ENCODE measurements at regions not wholly inside any gene's neighbourhood (a gene's known extent, or its start where the extent isn't known, plus 50 kb on each side); places are given as distances from the start of the nearest gene placed in this dataset.
A peak's percentile ranks its signal among the peaks of the same experiment; 100 is the strongest.

DNA sequence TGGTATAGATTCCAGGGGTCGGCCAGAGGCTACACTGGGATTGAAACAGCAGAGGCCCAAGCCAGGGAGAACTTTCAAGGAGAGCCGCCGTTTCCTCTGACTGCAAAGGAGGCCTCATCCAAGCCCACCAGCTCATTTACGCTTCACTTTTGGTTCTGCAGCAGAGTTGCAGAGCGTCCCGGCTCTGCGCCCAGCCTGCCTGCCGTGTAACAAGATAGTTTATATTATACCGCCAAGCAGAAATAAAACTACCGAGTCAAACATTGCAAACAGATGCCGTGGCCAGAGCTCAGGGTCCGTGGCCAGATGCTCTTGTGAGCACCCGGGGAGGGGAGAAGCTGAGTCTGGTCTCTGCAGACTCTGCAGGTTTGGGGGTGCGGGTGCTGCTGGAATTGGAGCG lies 60.7 kb upstream of the TBX3 start:
- DNase-seq: no peak

DNA sequence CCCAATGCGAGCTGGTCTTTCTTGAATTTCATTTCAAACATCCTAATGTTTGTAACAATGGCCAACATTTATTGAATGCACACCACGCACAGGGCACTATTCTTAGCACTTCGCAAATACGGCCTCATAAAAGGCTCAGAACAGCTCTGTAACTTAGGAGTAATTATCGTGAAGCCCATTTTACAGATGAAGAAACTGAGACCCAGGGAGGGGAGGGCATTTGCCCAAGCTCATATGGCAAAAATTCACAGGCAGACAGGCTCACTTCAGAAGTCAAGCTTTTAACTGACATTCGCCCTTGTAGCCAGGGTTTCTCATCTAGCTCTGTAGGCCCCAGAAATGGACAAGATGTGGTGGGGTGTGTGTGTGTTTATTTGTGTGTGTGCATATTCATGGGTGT lies 60.3 kb upstream of the TBX3 start:
- no peak for DNase-seq

DNA sequence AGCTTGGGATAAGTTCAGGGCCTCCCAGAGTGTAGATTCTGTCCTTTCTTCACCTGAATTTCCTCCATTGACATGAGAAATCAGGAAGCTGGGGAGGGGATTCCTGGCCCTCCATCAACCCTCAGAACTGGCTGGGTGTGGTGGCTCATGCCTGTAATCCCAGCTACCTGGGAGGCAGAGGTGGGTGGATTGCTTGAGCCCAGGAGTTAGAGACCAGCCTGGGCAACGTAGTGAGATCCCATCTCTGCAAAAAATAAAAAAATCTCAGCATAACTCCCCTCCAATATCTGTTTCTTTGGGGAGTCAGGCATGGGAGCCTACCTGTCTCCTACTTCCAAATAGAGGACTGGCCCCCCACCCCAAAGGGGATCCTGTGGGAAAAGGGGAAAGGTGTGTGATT lies 59.8 kb upstream of the TBX3 start:
- DNase-seq: no peak

DNA sequence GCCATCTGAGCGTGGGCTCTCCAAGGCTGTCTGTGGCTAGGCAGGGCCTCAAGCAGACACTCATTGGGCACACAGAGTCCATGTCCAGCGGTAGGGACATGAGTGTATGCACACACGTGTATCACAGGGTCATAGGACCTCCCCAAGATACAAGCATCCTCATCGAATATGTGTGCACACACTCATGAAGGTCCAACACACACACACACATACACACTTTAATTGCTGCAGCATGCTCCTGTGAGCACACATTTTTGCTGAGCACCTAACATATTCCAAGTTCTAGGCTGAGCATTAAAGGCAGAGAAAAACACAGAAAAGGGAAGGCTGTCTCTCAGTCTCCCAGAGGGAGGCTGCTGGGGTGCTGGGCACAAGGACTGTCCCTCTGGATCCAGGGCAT lies 59.3 kb upstream of the TBX3 start:
- no peak for DNase-seq

DNA sequence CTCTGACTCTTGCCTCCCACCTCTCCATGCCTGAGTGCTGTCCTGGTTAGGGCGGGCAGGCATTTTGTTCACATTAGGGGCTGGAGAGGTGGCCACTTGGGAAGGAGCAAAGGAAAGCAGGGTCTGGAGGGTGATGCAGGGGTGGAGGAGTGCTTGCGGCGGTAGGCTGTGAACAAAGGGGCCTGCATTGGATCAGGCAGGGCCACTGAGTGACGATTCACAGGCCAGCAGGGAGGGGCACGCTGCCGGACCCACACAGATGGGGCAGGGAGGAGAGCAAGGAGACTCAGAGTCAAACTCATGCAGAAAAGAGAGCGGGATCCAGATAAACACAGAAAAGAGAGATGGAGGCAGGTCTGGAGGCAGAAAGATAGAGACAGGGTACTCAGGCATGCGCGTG lies 58.4 kb upstream of the TBX3 start:
- DNase-seq: peak; percentile 86

DNA sequence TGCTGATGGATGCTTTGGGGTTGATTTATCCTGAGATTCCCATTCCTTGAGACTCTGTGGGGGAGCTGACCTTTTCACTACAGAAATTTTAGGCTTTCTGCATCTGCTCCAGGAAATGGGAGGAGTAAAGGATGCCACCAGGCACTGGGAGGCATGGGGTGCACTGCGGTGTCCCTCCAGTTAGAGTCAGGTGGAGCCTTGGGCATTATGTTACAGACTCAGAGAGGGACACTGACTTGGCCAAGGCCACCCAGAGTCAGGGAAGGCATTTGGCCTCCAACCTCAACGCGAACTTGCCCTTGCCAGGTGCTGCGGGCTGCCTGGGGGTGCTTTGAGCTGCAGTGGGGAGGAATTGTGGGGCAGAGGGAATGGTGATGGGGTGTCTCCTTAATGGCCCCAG lies 58.0 kb upstream of the TBX3 start:
- no peak for DNase-seq

DNA sequence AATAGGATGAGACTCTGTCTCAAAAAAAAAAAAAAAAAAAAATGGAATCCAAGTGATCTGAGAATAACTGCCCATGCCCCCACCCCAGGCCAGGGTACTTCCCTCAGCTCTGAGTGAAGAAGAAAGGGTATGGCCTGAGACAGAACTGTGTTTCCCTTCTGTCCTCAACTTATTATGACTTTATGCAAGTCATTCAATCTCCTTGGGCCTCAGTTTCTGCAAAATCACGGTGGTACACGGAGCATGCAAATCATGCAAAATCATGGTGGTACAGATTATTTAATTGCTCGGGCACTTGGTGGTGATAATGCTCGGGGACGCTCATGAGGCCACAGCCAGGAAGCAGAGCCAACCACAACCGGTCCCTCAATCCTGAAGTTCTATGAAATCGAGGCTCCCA lies 56.5 kb upstream of the TBX3 start:
- no peak for DNase-seq

DNA sequence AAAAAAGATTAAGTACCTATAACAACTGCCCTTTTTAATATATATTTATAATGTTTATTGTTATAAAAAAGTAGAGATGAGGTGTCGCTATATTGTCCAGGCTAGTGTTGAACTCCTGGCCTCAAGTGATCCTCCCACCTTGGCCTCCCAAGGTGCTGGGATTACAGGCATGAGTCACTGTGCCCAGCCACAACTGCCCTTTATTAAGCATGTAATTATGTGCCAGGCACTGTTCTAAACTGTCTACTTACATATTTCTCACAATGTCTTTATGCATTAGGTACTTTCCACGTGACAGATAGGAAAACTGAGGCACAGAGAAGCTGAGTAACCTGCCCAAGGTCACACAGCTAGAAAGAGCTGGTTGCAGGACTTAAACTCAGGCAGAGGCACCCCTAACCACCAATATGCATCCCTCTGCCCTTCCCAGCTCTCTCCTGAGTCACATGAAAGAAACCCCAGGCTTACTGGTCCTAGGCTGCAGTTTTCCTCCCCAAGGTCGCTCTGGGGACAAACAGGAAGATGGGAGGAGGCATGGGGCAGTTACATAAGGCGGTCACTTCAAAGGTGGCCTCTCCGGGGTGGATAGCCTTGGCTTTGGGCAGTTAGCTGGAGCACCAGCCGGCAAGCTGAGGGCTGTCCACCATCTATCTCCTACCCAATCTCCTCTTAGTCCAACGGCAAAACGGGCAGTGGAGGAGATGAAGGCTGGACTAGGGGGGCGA lies 54.6 kb upstream of the TBX3 start:
- no peak for DNase-seq

DNA sequence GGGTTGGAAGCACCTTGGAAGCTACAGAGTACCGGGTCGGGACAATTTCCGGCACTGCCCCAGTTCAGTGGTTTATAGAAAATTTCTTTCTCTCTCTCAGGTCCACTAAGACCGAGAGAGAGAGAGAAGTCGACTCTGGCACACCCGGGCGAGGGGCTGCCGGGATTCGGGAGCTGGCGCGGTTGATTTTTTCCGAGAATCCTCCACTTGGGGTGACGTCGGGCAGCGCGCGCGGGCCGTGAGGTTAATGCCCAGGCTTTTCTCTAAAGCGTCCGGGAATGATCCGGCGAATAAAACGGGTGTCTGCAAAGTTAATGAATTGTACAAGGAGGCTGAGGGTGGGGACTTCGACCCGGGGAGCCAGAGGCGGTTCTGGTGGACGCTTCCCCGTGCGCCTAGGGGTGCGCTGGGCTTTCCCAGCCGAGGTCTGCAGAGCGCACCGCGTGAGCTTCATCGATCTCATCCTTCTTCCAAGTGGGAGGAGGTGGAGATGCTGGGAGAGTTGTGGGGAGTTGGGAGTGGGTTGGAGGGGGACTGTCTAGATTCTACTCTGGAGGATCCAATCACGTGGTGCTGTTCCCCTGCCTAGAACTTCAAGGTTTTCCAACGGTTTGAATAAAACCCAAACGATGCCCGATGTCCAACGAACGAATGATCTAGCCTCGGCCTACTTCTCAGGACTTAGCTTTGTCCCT lies 51.9 kb upstream of the TBX3 start:
- no peak for DNase-seq

DNA sequence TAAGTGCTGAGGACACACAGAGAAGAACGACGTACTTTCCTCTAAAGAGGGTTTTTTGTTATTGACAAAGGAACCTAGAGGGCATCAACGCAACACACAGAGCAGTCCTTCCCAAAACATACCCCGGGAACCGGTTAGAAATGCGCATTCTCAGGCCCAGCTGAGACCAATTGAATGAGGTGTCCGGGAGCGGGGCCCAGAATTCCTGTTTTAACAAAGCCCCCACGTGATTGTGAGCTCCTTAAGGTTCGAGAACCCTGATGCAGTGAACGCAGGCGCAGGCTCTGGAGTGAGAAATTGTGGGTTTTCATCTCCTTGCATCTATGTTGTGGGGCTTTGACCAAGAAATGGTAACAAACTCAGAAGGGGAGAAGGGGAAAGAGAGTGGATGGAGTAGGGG lies 51.0 kb upstream of the TBX3 start:
- no peak for DNase-seq

DNA sequence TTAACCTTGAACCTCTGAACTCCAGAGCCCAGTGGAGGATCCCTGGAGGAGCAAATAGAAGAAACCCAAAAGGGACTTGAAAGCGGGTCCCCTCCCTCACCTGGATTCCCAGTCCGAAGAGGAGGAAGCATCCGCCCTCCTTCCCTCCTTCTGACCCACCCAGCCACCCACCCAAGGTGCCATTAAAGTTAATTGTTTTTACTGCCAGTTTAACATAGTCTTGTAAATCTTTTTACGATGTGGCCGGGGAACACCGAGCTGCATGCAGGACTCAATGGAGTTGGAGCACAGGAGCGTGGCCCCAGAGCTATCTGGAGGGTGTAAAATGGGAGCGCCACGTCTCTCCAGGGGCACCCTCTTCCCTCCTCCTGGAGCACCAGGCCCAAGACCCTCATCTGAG lies 49.9 kb upstream of the TBX3 start:
- DNase-seq: peak; percentile 88
